Uterus (tissue), 3 donors: ENCODE measurements at regions not wholly inside any gene's neighbourhood (a gene's known extent, or its start where the extent isn't known, plus 50 kb on each side); places are given as distances from the start of the nearest gene placed in this dataset.

Experiments
- DNase-seq, 2 donors: peaks; one replicate each; pipeline ENCODE4 v3.0.0-alpha.2; 2019 to 2020
- H3K27ac ChIP-seq, 2 donors: fragments of 200-600 bp; sonication (generic); 1 replicate in 1 of 2; 2 replicates in 1 of 2; pipeline ENCODE4 v1.5.1; 2016 to 2018
- H3K27me3 ChIP-seq, 2 donors: fragments of 200-600 bp; sonication (generic); one replicate each; pipeline ENCODE4 v1.5.1; 2018 to 2019; ENCODE audit warnings: control low read depth in 1 of 2
- H3K36me3 ChIP-seq, 2 donors: fragments of 200-600 bp; sonication (generic); one replicate each; pipeline ENCODE4 v1.5.1; 2019; ENCODE audit warnings: control low read depth in 1 of 2
- H3K4me1 ChIP-seq, 2 donors: fragments of 200-600 bp; sonication (generic); one replicate each; pipeline ENCODE4 v1.5.1; 2018 to 2019; ENCODE audit warnings: control low read depth in 1 of 2
- H3K4me3 ChIP-seq, 2 donors: fragments of 200-600 bp; sonication (generic); 1 replicate in 1 of 2; 2 replicates in 1 of 2; pipeline ENCODE4 v1.5.1; 2018 to 2019; ENCODE audit warnings: mild to moderate bottlenecking in 1 of 2
- H3K9me3 ChIP-seq, 2 donors: fragments of 200-600 bp; sonication (generic); one replicate each; pipeline ENCODE4 v1.5.1; 2019; ENCODE audit warnings: control low read depth in 1 of 2
- POLR2A ChIP-seq, 2 donors: fragments of 450-650 bp; IDR thresholded peaks; one replicate each; pipeline ENCODE4 v1.6.1; 2016; ENCODE audit warnings: antibody characterized with exemption in 2 of 2, mild to moderate bottlenecking in 1 of 2, moderate library complexity in 1 of 2
- intact Hi-C: fragments of 100-400 bp; cut with DNase I; formaldehyde crosslinking; loops from one replicate; pipeline ENCODE4 v1.15.1; 2023; ENCODE audit warnings: low total_unique reads
- TF ChIP-seq, protein P1 (sequence below), 4 experiments: fragments of 200-600 bp in 2 of 4; fragments of 450-650 bp in 2 of 4; sonication (generic) in 2 of 4; IDR thresholded peaks; one replicate each; pipeline ENCODE4 v1.5.1; 2016 to 2019; ENCODE audit warnings: antibody characterized with exemption in 4 of 4, mild to moderate bottlenecking in 2 of 4, moderate library complexity in 1 of 4
- donor health status: DM: yes; HTN: yes; CAD: no.

DNA sequence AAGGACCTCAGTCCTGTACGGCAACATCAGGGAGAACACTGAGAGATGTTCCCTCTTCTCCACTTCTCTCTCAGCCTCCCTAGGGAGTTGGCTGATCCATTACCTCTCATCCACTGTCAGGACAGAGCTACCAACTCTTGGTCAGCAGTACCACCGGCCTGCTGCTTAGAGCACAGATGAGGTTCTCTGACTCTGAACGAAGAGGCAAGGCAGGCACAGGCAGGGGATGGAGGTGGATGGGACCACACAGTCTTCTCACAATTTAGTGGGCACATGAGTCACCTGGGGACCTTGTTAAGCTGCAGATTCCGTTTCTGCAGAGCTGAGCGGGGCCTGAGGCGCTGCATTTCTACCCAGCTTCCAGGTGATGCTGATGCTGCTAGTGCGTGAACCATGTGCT lies 128.6 kb upstream of the CCL2 start:
- no peak overlapping the region for H3K4me3 ChIP-seq
- intact Hi-C loops: no loop called here
- no peak for DNase-seq
- TF ChIP-seq, protein P1, sequence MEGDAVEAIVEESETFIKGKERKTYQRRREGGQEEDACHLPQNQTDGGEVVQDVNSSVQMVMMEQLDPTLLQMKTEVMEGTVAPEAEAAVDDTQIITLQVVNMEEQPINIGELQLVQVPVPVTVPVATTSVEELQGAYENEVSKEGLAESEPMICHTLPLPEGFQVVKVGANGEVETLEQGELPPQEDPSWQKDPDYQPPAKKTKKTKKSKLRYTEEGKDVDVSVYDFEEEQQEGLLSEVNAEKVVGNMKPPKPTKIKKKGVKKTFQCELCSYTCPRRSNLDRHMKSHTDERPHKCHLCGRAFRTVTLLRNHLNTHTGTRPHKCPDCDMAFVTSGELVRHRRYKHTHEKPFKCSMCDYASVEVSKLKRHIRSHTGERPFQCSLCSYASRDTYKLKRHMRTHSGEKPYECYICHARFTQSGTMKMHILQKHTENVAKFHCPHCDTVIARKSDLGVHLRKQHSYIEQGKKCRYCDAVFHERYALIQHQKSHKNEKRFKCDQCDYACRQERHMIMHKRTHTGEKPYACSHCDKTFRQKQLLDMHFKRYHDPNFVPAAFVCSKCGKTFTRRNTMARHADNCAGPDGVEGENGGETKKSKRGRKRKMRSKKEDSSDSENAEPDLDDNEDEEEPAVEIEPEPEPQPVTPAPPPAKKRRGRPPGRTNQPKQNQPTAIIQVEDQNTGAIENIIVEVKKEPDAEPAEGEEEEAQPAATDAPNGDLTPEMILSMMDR (IDR thresholded peaks at IDR 0.05): no peak
- TF ChIP-seq POLR2A (IDR thresholded peaks at IDR 0.05): no peak
- no peaks in the 10 kb centered on the region for H3K36me3 ChIP-seq
- H3K9me3 ChIP-seq: no peaks in the 10 kb centered on the region
- H3K4me1 ChIP-seq: no peaks in the 10 kb centered on the region
- H3K27me3 ChIP-seq: no peaks in the 10 kb centered on the region
- no peak overlapping the region for H3K27ac ChIP-seq

DNA sequence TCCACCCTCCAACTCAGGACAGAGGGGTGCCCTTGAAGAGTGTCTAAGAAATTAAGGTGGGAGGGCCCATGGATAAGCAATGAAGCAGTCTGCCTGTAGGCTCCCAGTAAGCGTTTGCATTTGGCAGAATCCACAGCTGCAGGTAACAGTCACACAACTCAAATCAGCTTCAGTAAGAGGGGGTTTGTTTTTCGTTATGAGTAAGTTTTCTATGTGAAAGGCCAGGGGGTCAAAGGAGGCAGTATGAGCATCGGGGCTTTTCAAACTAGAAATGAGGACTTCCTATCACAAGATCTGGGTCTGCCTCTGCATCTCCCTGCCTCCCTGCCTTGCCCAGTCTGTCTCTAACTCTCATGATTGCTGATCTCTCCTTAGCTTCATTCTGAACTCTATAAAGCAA lies 128.1 kb upstream of the CCL2 start:
- Histone ChIP-seq H3K27me3 (no peaks in the 10 kb centered on the region), H3K27ac (no peak overlapping the region), H3K36me3 (no peaks in the 10 kb centered on the region), H3K4me1 (no peaks in the 10 kb centered on the region), H3K9me3 (no peaks in the 10 kb centered on the region), H3K4me3 (no peak overlapping the region)
- TF ChIP-seq POLR2A (IDR thresholded peaks at IDR 0.05): no peak
- TF ChIP-seq, protein P1 (IDR thresholded peaks at IDR 0.05): no peak
- intact Hi-C loops: no loop called here
- no peak for DNase-seq

- Histone ChIP-seq H3K27ac (no peak overlapping the region), H3K27me3 (no peaks in the 10 kb centered on the region), H3K9me3 (no peaks in the 10 kb centered on the region), H3K4me1 (no peaks in the 10 kb centered on the region), H3K4me3 (no peak overlapping the region), H3K36me3 (no peaks in the 10 kb centered on the region)
- intact Hi-C loops: no loop called here
- DNase-seq: no peak
- TF ChIP-seq, protein P1 (IDR thresholded peaks at IDR 0.05): no peak
- TF ChIP-seq POLR2A (IDR thresholded peaks at IDR 0.05): no peak
These were observed 124.5 kb upstream of the CCL2 start for GRCh38 chr17:34130544-34130943.

DNA sequence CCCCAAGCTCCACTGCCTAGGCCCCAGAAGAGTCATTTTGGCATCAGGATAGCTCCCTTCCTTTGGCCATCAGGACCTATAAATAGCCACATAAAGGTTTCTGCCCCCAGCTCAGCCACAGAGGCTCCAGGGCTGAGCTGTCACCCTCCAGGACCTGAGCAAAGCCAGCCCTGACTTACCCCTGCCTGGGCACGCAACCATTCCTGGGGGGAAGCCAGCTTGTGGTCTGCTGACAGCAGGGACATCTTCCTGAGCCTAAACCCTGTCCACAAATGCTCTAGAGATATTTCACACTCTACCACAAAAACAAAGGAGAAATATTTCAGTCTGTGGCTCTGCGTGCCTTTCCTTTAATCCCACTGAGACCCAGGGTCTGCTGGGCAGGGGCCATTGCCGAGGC lies 123.7 kb upstream of the CCL2 start:
- Histone ChIP-seq H3K27ac (no peak overlapping the region), H3K4me1 (no peaks in the 10 kb centered on the region), H3K36me3 (no peaks in the 10 kb centered on the region), H3K27me3 (no peaks in the 10 kb centered on the region), H3K4me3 (no peak overlapping the region), H3K9me3 (no peaks in the 10 kb centered on the region)
- TF ChIP-seq POLR2A (IDR thresholded peaks at IDR 0.05): no peak
- TF ChIP-seq, protein P1 (IDR thresholded peaks at IDR 0.05): no peak
- intact Hi-C loops: no loop called here
- DNase-seq: no peak

DNA sequence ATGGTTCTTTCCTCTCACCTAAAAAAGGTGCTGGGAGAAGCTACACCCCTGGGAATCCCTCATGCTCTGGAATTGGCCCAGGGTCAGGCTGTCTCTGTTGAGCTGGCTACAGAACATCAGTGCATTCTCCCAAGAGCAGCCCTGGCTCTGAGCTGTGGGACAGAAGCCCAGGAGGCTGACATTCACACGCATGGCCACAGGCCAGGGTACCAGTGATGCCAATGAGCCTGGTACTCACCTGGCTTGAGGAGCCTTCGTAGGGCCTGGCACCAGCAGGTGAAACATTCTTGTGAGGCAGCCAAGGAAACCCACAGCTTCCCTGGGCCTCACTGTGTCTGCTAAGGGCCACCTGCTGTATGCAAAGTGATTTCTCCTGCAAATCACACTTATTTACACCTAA lies 121.7 kb upstream of the CCL2 start:
- no peaks in the 10 kb centered on the region for H3K9me3 ChIP-seq
- H3K36me3 ChIP-seq: no peaks in the 10 kb centered on the region
- TF ChIP-seq, protein P1 (IDR thresholded peaks at IDR 0.05): no peak
- TF ChIP-seq POLR2A (IDR thresholded peaks at IDR 0.05): no peak
- intact Hi-C loops: no loop called here
- H3K4me3 ChIP-seq: no peak overlapping the region
- H3K27me3 ChIP-seq: no peaks in the 10 kb centered on the region
- no peaks in the 10 kb centered on the region for H3K4me1 ChIP-seq
- no peak for DNase-seq
- H3K27ac ChIP-seq: no peak overlapping the region
